ENCODE measurements at regions not wholly inside any gene's neighbourhood (a gene's known extent, or its start where the extent isn't known, plus 50 kb on each side); places are given as distances from the start of the nearest gene placed in this dataset.

GRCh38 chr15:83340087-83340486 is 55.6 kb upstream of the BNC1 start:
- TF ChIP-seq CTCF (IDR thresholded peaks at IDR 0.05; ENCODE audit: poor library complexity) = no peak
- TF ChIP-seq EZH2 (IDR thresholded peaks at IDR 0.05; ENCODE audit: borderline replicate concordance) = no peak
